Spleen (tissue), 7 donors: ENCODE measurements at regions not wholly inside any gene's neighbourhood (a gene's known extent, or its start where the extent isn't known, plus 50 kb on each side); places are given as distances from the start of the nearest gene placed in this dataset.

Experiments
- CTCF ChIP-seq, 11 experiments: fragments of 200-600 bp in 7 of 11; fragments of 450-650 bp in 4 of 11; sonication (generic) in 4 of 11; IDR thresholded peaks in 8 of 11; conservative IDR thresholded peaks in 3 of 11; 1 replicate in 7 of 11; 2 replicates in 4 of 11; pipeline versions ENCODE4 v1.4.0 to v1.8.0; 2016 to 2021; ENCODE audit warnings: antibody characterized with exemption in 11 of 11, inconsistent platforms in 4 of 11, mild to moderate bottlenecking in 1 of 11
- POLR2A ChIP-seq, 3 donors: fragments of 450-650 bp; IDR thresholded peaks; one replicate each; pipeline ENCODE4 v1.5.1; 2017; ENCODE audit warnings: antibody characterized with exemption in 3 of 3, mild to moderate bottlenecking in 1 of 3
- donor health status: DM: no; HTN: no; CAD: no; lungs with moderate emphysema.
- donor health status: DM: no; HTN: no; CAD: no.
- donor health status: DM: no; HTN: no; CAD: no.

GRCh38 chr6:105759946-105760345 lies 326.2 kb upstream of the PRDM1 start:
- TF ChIP-seq POLR2A (IDR thresholded peaks at IDR 0.05) (no peak), CTCF (IDR thresholded peaks at IDR 0.05 in 8 of 11, conservative IDR thresholded peaks at IDR 0.05 in 3 of 11) (no peak)
